GM23338 (cell line): ENCODE measurements at regions not wholly inside any gene's neighbourhood (a gene's known extent, or its start where the extent isn't known, plus 50 kb on each side); places are given as distances from the start of the nearest gene placed in this dataset.

Source experiments
- ATAC-seq: fragments of 200-7000 bp; cut with Tn5 transposase; 3 replicates; pipeline ENCODE4 v1.9.1; 2020
- DNase-seq: peaks from one replicate; pipeline ENCODE4 v3.0.0-alpha.2; 2015; ENCODE audit warnings: low spot score
- H2AFZ ChIP-seq: fragments of 200-600 bp; sonication (generic); 2 replicates; pipeline ENCODE4 v1.8.0; 2016; ENCODE audit warnings: antibody characterized with exemption, mild to moderate bottlenecking, moderate library complexity
- H3F3A ChIP-seq: fragments of 200-600 bp; sonication (generic); replicated peaks from 2 replicates; pipeline ENCODE4 v1.8.0; 2017; ENCODE audit warnings: antibody characterized with exemption, mixed run types, low read depth
- H3K27ac ChIP-seq: fragments of 200-600 bp; sonication (generic); 2 replicates; pipeline ENCODE4 v1.6.1; 2016; ENCODE audit warnings: low read depth
- H3K27me3 ChIP-seq: fragments of 200-600 bp; sonication (generic); 2 replicates; pipeline ENCODE4 v1.8.0; 2016; ENCODE audit warnings: mild to moderate bottlenecking, mixed run types, moderate library complexity; ENCODE audit not compliant: insufficient read depth
- H3K36me3 ChIP-seq: fragments of 200-600 bp; sonication (generic); 2 replicates; pipeline ENCODE4 v1.8.0; 2016; ENCODE audit warnings: mild to moderate bottlenecking; ENCODE audit not compliant: insufficient read depth
- H3K4me1 ChIP-seq: fragments of 200-600 bp; sonication (generic); 2 replicates; pipeline ENCODE4 v1.8.0; 2016; ENCODE audit warnings: mild to moderate bottlenecking, moderate library complexity; ENCODE audit not compliant: insufficient read depth
- H3K4me2 ChIP-seq: fragments of 200-600 bp; sonication (generic); 2 replicates; pipeline ENCODE4 v1.7.1; 2017; ENCODE audit warnings: mixed run types
- H3K4me3 ChIP-seq: fragments of 200-600 bp; sonication (generic); 2 replicates; pipeline ENCODE4 v1.6.1; 2016; ENCODE audit warnings: mixed run types
- H3K79me2 ChIP-seq: fragments of 200-600 bp; sonication (generic); replicated peaks from 2 replicates; pipeline ENCODE4 v1.8.0; 2017; ENCODE audit warnings: mild to moderate bottlenecking; ENCODE audit not compliant: insufficient read depth
- H3K9me2 ChIP-seq: fragments of 200-600 bp; sonication (generic); 2 replicates; pipeline ENCODE4 v1.8.0; 2017; ENCODE audit not compliant: insufficient read depth
- H4K20me1 ChIP-seq: fragments of 200-600 bp; sonication (generic); replicated peaks from 2 replicates; pipeline ENCODE4 v1.8.0; 2017; ENCODE audit warnings: mild to moderate bottlenecking; ENCODE audit not compliant: insufficient read depth
- H3K27ac Mint-ChIP-seq: 2 replicates; pipeline ENCODE4 v1.8.0; 2020; ENCODE audit warnings: inconsistent platforms, mild to moderate bottlenecking, moderate library complexity, mixed read lengths
- H3K27me3 Mint-ChIP-seq: 3 replicates; pipeline ENCODE4 v1.8.0; 2022; ENCODE audit warnings: low read depth, mild to moderate bottlenecking, moderate library complexity, mixed read lengths, inconsistent platforms; ENCODE audit not compliant: insufficient read depth, poor library complexity
- H3K36me3 Mint-ChIP-seq: 3 replicates; pipeline ENCODE4 v1.8.0; 2021; ENCODE audit warnings: low read depth, mild to moderate bottlenecking, inconsistent platforms, moderate library complexity, mixed read lengths
- H3K4me1 Mint-ChIP-seq: 3 replicates; pipeline ENCODE4 v1.8.0; 2020; ENCODE audit warnings: mild to moderate bottlenecking, inconsistent platforms, mixed read lengths
- H3K4me3 Mint-ChIP-seq: 3 replicates; pipeline ENCODE4 v1.8.0; 2021; ENCODE audit warnings: moderate library complexity, mild to moderate bottlenecking, inconsistent platforms, mixed read lengths
- H3K9me3 Mint-ChIP-seq: 3 replicates; pipeline ENCODE4 v1.8.0; 2020; ENCODE audit warnings: moderate library complexity, mild to moderate bottlenecking, inconsistent platforms, mixed read lengths
- CREB1 ChIP-seq: fragments of 250-450 bp; sonication (Bioruptor Pico); IDR thresholded peaks from 2 replicates; pipeline ENCODE4 v1.5.0; 2020; ENCODE audit warnings: low read depth, mild to moderate bottlenecking, moderate library complexity
- EZH2 ChIP-seq: fragments of 200-600 bp; sonication (generic); IDR thresholded peaks from one replicate; pipeline ENCODE4 v1.8.0; 2017; ENCODE audit warnings: antibody characterized with exemption, mild to moderate bottlenecking, low read depth; ENCODE audit not compliant: unreplicated experiment
- EZH2phosphoT487 ChIP-seq: fragments of 200-600 bp; sonication (generic); IDR thresholded peaks from one replicate; pipeline ENCODE4 v1.8.1; 2018; ENCODE audit warnings: antibody characterized with exemption; ENCODE audit not compliant: unreplicated experiment
- JUNB ChIP-seq: IDR thresholded peaks from one replicate; pipeline ENCODE4 v1.6.1; 2016; ENCODE audit warnings: antibody characterized with exemption; ENCODE audit not compliant: unreplicated experiment
- NANOG ChIP-seq: IDR thresholded peaks from 2 replicates; pipeline ENCODE4 v1.6.1; 2016; ENCODE audit warnings: antibody characterized with exemption, borderline replicate concordance
- POLR2AphosphoS5 ChIP-seq: IDR thresholded peaks from 2 replicates; pipeline ENCODE4 v1.6.1; 2016; ENCODE audit warnings: antibody characterized with exemption, low read depth
- STAT1 ChIP-seq: IDR thresholded peaks from one replicate; pipeline ENCODE4 v1.6.1; 2016; ENCODE audit warnings: antibody characterized with exemption; ENCODE audit not compliant: unreplicated experiment
- ZNF114 ChIP-seq: fragments of 250-450 bp; sonication (Bioruptor Pico); IDR thresholded peaks from 2 replicates; pipeline ENCODE4 v1.5.0; 2020; ENCODE audit warnings: mild to moderate bottlenecking, moderate library complexity
- ZNF331 ChIP-seq: fragments of 250-450 bp; sonication (Bioruptor Pico); IDR thresholded peaks from 2 replicates; pipeline ENCODE4 v1.5.0; 2020; ENCODE audit warnings: low read depth, mild to moderate bottlenecking, moderate library complexity
- ZNF462 ChIP-seq: fragments of 250-450 bp; sonication (Bioruptor Pico); IDR thresholded peaks from 2 replicates; pipeline ENCODE4 v1.5.0; 2020; ENCODE audit warnings: mild to moderate bottlenecking, moderate library complexity
- TF ChIP-seq, protein P1 (sequence below): IDR thresholded peaks from 2 replicates; pipeline ENCODE4 v1.6.1; 2016; ENCODE audit warnings: antibody characterized with exemption
- TF ChIP-seq, protein P2 (sequence below), 2 experiments: fragments of 200-600 bp in 1 of 2; sonication (generic) in 1 of 2; conservative IDR thresholded peaks; 2 replicates each; pipeline versions ENCODE4 v1.5.1 to v1.6.1; 2016 to 2017; ENCODE audit warnings: antibody characterized with exemption in 2 of 2, low read depth in 2 of 2, mild to moderate bottlenecking in 2 of 2, moderate library complexity in 1 of 2
- TF ChIP-seq, protein P3 (sequence below): IDR thresholded peaks from one replicate; pipeline ENCODE4 v1.6.1; 2018; ENCODE audit warnings: antibody characterized with exemption; ENCODE audit not compliant: unreplicated experiment

DNA sequence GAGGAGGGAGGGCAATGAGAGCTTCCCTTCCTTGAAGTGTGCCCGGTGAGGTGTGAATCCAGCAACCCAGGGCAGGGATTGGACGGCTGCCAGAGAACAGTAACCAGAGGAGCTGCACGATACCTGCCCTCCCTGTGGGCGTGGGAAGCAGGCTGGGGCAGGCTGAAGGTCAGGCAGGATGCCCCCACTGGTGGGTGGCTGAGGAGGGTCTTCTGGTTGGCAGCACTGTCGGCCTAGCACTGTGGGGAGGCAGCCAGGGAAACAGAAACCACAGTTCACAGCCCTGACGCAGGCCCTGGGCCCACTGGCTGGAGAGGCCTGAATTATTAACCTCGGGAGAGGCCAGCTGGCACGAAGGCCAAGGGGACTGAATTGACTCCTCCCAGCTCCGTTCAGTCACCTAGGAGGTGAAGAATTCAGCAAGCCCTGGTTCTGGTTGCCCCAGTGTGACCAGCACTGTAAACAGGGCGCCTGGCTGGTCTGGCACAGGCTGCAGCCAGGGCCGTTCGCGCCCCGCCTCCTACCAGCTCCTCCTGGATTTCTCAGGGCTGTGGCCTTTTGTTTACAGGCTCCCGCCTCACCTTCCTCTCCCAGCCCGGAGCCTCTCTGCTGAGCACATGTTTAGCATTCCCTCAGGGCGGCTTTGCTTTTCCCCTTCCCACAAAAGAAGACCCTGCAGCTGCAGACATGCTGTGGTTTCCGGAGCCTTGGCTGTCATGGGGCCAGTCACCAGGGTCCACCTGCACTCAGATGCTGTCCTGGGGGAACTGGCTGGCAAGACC is 97.8 kb downstream of the B3GNT2 start:
- Histone ChIP-seq H3K9me2 (peaks cover 3% of the 10 kb centered on the region; the same call in 1 of the 2 replicates), H3K4me2 (no peak overlapping the region)

More for the DNA sequence above, 97.8 kb downstream of the B3GNT2 start:
- peak; percentile 83 for DNase-seq
- Histone ChIP-seq H3K4me1 (peaks cover 4% of the 10 kb centered on the region; the same call in 1 of the 2 replicates), H4K20me1 (no peaks in the 10 kb centered on the region), H3K27me3 (no peaks in the 10 kb centered on the region), H3K27ac (no peak overlapping the region), H3F3A (no peaks in the 10 kb centered on the region), H3K36me3 (no peaks in the 10 kb centered on the region), H2AFZ (peak overlapping the region; percentile 78; the same call in 1 of the 2 replicates), H3K79me2 (no peaks in the 10 kb centered on the region), H3K4me3 (no peak overlapping the region)
- Mint-ChIP-seq H3K36me3 (no peaks in the 10 kb centered on the region), H3K4me1 (peaks cover 7% of the 10 kb centered on the region; the same call in 2 of the 3 replicates), H3K9me3 (no peaks in the 10 kb centered on the region; the same call in 2 of the 3 replicates), H3K27ac (no peak overlapping the region), H3K27me3 (peaks cover 2% of the 10 kb centered on the region), H3K4me3 (no peak overlapping the region)
- ATAC-seq: peak; percentile 96
- TF ChIP-seq JUNB (no peak), STAT1 (no peak), POLR2AphosphoS5 (no peak), ZNF331 (CRISPR knock-in tag) (no peak), EZH2 (no peak), ZNF114 (CRISPR knock-in tag) (no peak), CREB1 (CRISPR knock-in tag) (no peak), ZNF462 (CRISPR knock-in tag) (no peak), EZH2phosphoT487 (no peak), NANOG (no peak)
- TF ChIP-seq, protein P1, sequence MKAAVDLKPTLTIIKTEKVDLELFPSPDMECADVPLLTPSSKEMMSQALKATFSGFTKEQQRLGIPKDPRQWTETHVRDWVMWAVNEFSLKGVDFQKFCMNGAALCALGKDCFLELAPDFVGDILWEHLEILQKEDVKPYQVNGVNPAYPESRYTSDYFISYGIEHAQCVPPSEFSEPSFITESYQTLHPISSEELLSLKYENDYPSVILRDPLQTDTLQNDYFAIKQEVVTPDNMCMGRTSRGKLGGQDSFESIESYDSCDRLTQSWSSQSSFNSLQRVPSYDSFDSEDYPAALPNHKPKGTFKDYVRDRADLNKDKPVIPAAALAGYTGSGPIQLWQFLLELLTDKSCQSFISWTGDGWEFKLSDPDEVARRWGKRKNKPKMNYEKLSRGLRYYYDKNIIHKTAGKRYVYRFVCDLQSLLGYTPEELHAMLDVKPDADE: no peak
- TF ChIP-seq, protein P2, sequence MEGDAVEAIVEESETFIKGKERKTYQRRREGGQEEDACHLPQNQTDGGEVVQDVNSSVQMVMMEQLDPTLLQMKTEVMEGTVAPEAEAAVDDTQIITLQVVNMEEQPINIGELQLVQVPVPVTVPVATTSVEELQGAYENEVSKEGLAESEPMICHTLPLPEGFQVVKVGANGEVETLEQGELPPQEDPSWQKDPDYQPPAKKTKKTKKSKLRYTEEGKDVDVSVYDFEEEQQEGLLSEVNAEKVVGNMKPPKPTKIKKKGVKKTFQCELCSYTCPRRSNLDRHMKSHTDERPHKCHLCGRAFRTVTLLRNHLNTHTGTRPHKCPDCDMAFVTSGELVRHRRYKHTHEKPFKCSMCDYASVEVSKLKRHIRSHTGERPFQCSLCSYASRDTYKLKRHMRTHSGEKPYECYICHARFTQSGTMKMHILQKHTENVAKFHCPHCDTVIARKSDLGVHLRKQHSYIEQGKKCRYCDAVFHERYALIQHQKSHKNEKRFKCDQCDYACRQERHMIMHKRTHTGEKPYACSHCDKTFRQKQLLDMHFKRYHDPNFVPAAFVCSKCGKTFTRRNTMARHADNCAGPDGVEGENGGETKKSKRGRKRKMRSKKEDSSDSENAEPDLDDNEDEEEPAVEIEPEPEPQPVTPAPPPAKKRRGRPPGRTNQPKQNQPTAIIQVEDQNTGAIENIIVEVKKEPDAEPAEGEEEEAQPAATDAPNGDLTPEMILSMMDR (conservative IDR thresholded peaks at IDR 0.05; ENCODE audit: low read depth in 2 of 2): no peak
- TF ChIP-seq, protein P3, sequence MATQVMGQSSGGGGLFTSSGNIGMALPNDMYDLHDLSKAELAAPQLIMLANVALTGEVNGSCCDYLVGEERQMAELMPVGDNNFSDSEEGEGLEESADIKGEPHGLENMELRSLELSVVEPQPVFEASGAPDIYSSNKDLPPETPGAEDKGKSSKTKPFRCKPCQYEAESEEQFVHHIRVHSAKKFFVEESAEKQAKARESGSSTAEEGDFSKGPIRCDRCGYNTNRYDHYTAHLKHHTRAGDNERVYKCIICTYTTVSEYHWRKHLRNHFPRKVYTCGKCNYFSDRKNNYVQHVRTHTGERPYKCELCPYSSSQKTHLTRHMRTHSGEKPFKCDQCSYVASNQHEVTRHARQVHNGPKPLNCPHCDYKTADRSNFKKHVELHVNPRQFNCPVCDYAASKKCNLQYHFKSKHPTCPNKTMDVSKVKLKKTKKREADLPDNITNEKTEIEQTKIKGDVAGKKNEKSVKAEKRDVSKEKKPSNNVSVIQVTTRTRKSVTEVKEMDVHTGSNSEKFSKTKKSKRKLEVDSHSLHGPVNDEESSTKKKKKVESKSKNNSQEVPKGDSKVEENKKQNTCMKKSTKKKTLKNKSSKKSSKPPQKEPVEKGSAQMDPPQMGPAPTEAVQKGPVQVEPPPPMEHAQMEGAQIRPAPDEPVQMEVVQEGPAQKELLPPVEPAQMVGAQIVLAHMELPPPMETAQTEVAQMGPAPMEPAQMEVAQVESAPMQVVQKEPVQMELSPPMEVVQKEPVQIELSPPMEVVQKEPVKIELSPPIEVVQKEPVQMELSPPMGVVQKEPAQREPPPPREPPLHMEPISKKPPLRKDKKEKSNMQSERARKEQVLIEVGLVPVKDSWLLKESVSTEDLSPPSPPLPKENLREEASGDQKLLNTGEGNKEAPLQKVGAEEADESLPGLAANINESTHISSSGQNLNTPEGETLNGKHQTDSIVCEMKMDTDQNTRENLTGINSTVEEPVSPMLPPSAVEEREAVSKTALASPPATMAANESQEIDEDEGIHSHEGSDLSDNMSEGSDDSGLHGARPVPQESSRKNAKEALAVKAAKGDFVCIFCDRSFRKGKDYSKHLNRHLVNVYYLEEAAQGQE: no peak
